Dermis blood vessel endothelial cell (primary cell): ENCODE measurements at regions not wholly inside any gene's neighbourhood (a gene's known extent, or its start where the extent isn't known, plus 50 kb on each side); places are given as distances from the start of the nearest gene placed in this dataset.

ENCODE experiments used
- DNase-seq: peaks from one replicate; pipeline ENCODE4 v3.0.0; 2010

DNA sequence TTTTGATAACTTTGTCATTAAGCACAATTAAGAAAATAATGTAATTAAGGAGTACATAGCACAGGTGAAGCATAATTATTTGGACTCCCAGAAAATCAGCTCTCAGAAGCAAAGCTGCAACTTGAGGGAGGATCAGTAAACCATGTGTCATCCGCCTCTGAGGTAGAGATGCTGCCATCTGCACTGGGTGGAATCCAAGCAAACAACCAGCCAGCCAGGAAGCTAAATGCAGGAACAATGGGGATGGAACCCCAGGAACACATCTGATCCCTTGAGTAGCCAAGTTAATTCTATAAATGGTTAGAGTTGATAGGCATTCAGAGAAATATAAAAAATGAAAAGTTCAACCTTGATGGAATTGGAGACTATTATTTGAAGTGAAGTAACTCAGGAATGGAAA is 520.2 kb downstream of the RFC3 start:
- DNase-seq = no peak

DNA sequence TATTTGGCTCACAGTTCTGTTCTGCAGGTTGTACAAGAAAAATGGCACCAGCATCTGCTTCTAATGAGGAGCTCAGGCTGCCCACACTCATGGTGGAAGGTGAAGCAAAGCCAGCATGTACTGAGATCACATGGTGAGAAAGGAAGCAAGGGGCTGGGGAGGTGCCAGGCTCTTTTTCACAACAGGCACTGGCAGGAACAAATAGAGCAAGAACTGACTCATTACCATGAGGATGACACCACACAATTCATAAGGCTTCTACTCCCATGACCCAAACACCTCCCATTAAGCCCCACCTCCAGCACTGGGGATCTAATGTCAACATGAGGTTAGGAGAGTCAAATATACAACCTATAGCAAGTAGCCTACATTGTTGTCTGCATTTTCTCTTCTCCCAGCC is 522.6 kb downstream of the RFC3 start:
- DNase-seq = no peak

DNA sequence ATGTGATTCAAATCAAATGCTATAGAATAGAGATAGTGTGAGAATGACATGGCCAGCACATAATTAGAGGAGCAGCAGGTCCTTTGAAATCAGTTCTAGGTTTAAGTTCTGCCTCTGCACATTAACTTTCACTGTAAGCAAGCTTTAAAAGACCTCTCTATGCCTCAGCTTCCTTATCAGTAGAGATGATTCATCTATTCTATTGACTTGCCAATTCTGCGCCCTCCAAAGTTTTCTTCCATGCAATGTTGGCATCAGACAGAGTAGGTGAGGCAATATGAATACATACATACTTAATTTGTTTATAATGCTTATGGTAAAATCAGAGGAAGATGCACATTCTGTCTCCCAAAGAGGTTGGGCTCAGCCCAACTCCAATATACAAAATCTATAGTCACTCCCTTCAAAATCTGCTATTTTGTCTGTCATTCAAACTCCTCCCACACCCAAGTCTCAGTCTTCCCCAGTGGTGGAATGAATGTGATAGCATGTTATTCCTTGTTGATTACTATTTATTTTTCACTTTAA is 525.5 kb downstream of the RFC3 start:
- no peak for DNase-seq

DNA sequence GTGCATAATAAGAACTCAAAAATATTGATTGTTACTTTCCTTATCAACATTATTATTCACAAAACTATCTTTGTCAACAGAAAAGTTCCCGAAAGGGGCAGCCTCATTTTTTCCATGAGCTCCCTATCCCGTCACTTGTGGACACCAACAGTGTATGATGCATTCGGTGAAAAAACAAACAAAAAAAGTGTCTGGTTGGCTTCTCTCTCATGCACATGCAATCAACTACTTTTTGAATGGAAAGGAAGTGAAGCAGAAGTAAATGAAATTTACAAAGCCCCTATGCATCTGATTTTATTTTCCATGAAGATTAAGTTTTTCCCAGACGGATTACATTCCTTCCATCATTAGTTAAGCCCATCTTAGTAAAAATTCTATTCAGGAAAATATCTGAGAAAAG is 526.9 kb downstream of the RFC3 start:
- DNase-seq = no peak

DNA sequence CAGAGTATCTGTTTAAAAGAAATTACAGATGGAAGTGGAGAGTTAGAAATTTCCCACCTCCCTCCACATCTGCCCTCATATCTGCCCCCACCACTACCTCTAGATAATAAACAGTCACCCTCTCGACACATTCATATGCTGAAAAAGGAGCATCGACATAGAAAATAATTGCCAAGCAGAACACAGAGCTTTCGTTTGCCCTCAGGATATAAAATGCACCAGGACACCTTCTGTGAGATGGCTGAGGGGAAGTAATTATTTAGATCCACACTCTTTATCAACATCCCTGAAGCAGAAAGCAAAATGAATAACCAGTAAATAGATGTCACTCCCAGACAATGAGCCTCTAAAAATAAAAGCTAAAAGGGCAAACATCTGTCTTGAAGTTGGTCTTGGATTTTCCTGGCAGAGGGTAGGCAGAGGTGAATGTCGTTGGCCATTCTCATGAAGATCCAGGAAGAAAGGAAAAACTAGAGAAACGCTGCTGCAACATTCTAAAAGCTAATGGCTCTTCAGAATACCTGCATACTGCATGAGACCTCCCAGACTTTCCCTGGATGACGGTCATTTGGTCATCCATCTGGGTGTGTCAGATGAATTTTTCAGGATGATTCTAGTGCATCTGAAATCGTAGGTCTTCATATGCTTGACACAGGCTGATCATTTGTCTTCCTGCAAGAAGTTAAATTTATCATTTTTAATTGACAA is 527.5 kb downstream of the RFC3 start:
- DNase-seq = no peak

DNA sequence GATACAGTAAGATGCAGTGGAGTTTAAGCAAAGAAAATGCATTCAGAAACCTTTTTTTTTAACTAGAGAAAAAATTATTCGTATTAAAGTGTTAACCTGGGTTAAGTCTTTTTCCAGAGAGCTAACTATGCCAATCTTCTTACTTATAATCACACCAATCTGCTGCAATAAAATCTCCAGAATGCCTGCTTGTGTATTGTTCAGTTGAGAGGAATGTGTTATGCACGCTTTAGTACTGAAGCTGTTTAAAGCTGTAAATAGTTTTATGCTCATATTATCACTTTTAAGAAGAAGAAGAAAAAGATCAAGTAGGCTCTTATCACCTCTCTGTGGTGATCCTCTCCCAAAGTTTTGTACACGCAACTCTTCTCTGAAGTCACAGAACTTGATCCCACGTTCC is 528.7 kb downstream of the RFC3 start:
- DNase-seq = no peak

DNA sequence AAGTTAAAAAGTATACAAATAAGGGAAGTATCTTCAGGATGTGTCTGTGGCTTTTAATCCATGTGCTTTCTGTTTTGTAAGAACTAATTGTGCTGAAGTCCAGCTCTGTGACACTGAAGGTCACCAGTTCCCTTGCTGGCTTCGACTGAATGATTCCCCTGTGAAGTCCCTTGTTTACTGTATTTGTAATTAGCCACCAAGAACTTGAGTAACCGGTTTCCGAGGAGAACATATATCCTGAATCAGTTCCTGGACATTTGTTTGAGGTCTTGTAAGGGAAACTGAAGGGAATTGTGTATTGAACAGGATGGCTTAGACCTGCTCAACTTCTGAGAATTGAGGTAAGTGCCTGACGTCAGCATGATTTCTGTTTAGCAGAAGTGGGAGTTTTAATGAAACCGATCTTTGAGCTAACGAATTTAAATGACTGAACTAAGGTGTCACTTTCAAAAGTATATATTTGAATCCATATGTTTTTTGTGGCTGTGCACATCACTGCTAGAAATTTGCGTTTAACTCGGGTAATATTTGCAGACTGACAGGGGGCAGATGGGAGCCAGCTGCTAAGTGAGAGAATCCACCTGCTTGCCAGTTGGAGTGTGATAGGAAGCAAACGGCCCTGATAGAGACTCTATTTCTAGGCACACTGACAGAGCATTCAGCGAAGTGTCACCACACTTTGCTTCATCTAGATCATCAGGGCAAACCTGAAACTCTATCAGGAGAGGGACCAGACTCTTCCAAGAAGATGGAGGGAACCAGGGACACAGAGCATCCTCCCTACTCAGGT is 530.0 kb downstream of the RFC3 start:
- DNase-seq = peak; percentile 5

DNA sequence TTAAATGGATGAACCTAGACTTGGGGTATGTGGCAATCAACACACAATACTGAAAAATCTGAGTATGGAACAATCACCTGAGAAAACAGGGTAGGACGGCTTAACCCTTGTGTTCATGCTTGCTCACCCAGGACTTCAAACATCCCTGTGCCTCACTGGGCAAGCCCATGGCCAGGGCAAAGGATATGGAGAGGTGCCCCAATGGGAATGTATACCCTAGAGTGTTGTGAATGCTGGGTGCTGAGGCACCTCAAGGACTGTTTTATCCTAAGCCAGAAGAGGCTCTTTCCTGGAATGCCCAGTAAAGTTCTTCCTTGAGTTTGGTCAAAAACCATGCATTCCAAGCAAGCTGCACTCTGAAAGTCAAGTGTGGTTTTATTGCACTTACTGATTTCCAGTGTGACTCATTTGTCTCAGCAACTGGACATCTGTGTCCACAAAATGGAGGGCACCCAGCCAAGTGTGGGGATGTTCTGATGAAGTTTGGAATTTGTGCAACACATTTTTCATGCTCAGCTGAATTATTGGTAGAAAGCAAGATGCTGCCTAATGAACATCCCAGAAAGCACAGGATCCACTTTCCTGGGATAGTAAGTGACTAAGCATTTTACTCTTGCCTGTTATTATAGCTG is 531.3 kb downstream of the RFC3 start:
- DNase-seq = peak; percentile 63

DNA sequence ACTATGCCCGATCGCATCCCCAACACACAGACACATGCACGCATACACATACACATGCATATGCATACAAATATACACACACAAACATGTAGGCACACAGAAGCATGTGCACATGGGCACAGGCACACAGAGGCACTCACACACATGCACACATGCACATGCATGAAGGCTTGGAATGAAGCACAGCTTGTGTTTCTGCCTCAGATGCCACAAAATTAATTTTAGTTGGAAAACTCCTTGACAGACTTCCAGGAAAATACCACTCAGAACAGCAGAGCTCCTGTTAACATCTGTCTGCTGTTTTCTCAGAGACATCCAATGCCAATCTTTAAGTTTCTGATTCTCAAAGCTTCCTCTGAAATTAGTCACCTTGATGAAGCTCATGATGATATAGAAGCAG is 532.7 kb downstream of the RFC3 start:
- DNase-seq = no peak

DNA sequence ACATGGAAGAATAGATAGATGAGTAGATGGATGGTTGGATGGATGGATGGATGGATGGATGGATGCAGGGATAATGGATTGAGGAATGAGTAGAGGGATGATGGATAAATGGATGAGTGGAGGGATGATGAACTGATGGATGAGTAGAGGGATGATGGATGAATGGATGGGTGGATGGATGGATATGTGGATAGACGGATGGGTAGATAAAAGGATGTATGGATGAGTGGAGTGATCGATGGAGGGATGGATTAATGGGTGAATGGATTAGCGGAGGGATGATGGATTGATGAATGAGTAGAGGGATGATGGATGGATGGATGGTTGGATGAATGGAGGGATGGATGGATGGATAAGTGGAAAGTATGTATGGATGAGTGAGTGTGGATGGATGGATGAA is 533.2 kb downstream of the RFC3 start:
- DNase-seq = no peak

DNA sequence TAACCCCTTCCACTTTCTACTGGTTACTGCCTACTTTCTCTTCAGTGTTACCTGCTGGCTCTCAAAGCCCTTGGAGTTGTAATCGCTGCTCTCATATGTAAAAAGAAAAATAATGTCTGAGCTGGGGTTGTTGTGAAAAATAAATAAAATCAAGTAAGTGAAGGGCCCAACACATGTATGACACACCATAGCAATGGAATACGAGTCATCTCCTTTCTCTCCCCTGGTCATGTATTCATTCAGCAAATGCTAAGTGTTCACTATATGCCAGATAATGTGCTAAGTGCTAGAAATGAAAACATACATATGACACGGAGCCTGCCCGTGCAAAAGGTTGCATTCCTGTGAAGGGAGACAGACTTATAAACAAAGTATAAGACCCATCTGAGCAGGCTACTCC is 535.0 kb downstream of the RFC3 start:
- DNase-seq = no peak

DNA sequence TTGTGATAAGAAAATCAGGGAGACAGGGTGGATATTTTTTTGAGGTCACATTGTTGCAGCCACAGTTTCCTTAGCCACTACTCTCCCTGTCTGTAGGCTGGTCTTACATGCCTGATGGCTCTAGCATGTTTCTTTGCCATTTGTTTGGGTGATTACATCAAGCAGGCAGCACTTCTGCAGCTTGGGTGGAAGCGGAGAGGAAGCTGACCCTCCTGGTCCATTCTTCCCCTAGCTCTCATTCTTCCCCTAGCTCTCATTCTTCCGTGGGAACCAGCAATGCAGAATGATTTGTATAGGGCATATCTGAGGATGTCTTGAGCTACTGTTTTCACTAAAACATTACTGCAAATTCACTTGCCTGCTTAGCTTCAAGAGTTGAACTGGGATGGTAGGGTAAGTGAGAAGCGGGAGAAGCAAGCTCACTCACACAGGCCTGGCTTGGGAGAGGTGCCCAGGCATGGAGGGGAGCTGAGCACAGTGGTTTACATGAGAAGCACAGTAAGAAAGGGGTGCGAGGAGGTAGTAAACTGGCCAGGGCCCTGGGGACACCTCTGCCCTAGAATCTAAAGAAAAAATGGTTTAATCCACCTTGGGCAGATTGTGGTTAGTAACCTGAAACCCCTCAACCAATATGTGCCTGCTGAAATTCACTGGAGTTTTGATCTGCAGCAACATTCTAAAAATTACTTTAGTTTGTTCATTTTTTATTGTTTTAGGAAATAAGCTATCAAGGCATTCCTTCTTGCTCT is 538.9 kb downstream of the RFC3 start:
- no peak for DNase-seq

DNA sequence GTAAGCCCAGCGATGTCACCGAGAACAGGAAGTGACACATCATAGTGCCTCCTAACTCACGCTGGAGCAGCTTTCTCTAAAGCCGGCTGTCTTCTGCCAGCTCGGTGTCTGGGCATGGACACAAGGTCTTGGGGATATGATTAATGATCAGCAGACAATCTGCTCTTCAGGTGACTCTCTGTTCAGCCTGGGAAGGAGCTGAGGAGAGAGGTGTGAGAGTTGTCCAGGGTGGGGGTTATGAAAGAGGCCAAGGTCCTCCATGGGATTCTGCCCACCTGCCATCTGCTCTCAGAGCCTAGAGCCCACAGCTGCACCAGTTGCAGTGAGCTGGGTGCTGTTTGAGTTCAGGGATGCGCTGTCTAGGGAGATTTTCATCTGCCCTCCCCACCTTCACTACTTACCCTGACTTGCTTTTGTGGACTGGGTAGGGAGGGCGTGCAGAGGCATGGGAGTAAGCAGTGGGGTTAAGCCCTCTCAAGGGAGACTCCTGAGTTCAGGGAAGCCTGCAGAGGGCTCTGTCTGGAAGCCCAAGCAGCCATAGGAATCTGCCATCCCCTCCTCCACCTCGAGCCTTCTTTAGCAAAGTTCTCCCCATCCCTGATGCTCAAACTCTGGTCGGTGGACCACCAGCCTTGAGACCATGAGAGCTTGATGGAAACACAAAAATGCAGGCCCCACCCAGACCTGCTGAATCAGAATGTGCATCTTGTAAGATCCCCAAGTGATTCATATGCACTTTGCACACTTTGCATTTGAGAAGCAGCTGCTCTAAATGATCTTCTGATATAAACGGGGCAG is 539.7 kb downstream of the RFC3 start:
- DNase-seq = peak; percentile 74

DNA sequence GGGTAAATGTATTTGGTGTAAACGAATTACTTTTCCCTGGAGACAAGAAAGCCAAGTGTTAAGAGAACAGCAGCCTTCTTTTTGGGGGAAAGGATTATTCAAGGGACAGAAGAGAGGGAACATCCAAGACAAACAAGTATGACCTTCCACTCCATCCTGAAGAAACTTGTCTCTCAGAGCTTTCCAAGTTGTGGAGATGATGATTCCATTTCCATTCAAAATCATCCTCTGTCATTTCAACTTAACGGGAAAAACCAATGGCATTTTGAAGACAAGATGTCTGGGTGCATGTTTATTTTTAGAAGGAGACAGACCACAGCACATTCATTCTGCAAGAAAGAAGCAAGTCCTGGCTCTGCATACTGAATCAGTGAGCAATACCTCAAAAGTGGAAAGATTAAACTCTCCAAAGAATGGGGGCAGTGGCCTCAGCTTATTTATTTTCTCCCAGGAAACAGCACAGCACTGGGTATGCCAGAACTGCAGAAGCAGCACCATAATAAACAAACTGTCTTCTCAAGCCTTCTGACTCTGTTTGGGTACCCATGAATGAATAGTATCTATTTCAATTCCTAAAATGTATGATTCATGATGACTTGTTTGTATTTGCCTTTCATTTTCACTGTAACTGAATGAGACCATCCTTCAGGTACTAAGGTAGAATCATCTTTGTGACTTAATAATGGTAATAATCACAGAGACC is 541.0 kb downstream of the RFC3 start:
- DNase-seq = no peak

DNA sequence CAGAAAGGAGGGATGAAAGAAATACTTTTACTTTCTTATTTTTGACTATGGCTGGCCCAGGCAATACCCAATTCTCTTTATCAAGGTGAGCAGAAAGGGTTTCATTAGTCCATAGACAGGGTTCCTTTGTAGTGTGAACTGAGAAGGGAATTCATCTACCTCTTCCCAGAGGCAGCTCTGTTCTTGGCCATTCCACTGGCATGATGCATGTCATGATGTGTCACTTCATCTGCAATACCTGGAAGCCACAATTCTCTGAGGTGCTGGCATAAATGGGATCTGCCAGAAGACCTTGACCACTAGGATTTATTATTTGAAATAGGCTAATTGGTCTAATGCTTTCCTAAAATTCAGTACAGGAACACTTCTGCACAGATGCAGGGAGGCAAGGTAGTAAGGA is 542.8 kb downstream of the RFC3 start:
- no peak for DNase-seq

DNA sequence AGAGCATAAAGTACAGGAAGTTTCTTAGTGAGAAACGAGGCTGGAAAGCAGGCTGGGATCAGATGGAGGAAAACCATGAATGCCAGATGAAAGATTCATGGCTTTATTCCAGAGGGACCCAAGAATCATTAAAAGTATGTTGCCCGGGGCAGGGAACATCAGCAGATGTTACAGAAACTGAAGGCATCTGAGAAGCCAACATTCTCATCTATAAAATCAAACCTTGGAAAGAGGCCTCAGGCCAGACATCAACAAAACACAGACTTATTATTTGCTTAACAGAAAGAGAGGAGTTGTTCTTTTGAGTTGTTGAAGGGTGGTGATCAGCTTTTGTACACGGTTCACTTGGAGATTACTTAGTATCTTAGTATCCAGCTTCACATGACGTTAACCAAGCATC is 543.6 kb downstream of the RFC3 start:
- no peak for DNase-seq

DNA sequence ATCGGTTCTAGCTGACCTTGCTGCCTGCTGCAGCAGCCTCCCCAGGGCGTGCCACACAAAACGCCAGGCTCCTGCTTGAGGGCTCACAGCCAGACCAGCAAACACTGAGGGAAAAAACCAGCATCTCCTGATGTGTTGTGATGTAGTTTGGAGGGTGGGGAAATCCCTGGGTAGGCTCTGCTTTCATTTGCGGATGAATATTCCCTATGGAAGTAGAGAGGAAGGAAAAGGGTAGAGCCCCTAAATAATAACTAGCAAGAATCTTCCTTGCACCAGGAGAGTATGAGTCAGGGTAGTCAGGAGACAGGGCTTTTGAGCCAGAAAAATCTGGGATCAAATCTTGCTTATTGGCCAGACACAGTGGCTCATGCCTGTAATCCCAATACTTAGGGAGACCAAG is 545.3 kb downstream of the RFC3 start:
- DNase-seq = no peak

DNA sequence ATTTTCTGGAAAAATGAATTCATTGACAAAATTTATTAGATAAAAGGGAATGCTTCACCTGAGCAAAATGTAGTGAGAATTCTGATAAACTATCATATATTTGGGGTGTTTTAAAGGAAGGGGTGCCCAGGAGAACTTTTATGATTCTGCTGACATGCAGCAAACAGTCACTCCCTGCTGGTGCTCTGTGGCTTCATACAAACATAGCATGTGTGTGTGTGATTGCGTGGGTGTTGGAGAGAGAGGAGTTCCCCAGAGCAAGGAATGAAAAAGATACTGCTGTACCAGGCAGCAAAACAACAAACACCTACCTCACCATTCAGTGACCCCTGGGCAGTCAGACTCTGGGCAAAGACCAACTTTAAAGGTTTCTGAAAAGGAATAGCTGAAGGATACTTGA is 546.7 kb downstream of the RFC3 start:
- DNase-seq = no peak

DNA sequence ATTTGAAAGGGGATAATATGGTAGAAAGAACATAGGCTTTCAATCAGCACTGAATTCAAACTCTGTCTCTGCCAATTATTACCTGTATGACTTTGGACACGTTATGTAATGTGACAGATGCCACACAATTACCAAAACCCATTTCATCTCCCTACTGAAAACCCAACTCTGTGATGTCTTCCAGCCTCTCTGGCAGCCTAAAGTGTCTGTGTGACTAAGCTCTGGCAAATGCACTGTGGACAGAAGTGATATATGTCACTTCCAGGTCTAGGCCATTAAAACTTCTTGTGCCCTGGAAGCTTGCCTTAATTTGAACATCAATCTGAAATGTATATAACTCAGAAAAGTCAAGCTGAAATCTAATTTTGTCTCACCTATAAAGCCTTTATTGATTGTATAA is 552.0 kb downstream of the RFC3 start:
- no peak for DNase-seq

DNA sequence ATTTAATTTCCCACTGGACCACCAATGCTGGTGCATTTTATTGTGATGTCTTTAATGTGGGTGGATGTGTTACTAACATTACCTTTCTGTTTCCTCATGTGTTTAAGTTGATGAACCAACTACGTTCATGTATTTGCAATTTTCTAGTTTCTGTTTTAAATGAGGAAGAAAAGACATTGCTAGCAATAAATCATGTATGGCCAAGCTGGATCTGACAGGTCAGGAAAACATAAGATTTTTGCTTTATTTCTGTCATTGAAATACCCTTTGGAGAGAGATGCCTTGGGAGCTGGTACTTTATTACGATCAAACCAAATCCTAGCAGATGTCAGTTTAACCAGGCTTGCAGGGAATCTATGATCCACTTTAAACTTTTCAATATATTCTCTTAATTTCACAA is 553.2 kb downstream of the RFC3 start:
- no peak for DNase-seq

DNA sequence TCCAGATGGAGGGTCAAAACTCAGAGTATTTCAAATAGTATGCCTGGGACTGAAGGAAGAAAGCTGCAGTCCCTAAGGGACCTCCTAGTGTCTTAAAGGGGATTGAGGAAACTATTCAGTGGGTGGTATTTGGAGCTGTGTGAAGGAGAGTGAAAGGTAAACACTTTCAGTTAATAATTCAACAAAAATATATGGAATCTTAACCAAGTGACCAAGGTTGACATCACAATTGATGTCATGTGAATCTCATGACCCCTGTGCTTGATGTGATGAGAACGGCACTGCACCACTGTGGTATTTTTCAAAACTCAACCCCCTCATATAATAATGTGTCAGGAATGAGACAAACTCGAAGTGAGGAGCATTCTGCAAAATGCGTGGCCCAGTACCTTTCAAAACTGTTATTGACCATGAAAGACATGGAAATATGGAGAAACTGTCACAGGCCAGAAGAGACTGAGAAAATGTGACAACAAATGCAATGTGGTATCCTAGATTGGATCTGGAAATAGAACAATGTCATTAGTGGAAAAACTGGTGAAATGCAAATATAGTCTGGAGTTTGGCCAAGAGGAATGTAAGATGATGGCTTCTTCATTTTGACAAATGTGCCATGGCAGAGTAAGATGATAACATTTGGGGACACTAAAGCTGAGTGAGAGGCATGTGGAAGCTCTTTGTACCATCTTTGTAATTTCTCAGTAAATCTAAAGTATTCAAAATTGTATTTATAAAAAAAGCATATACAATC is 553.9 kb downstream of the RFC3 start:
- DNase-seq = no peak
